ENCODE measurements at regions not wholly inside any gene's neighbourhood (a gene's known extent, or its start where the extent isn't known, plus 50 kb on each side); places are given as distances from the start of the nearest gene placed in this dataset.
"Not testable (repeated sequence)": the region's sequence is repeated elsewhere in the genome, so short reads cannot be mapped to it uniquely, and the experiment has no call there.

DNA sequence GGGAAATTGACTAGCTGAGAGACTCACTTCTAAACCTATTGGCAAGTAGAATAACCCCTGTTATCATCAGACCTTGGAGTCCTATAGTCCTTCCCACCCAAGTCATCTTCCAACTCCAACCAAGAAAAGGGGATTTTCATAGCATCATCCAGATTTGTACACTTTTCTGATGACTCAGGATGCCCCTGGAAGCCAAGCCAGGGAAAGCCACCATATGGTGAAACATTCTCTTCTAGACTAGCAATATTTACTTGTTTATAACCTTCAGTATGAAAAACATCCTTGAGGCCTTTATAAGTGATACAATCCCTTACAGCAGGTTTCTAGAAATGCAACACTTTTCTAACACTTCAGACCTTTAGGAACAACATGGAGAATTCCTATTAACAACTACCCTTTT, 618.8 kb upstream of the CDH11 start:
- in situ Hi-C loops (cut with HindIII; ENCODE audit: low sequenced_read_pairs): no loop called here
- DNase-seq (ENCODE audit: low read depth, low spot score): no peak
- H3K4me3 ChIP-seq (ENCODE audit: low read depth, low read length): no peak overlapping the region
- TF ChIP-seq, protein P1, sequence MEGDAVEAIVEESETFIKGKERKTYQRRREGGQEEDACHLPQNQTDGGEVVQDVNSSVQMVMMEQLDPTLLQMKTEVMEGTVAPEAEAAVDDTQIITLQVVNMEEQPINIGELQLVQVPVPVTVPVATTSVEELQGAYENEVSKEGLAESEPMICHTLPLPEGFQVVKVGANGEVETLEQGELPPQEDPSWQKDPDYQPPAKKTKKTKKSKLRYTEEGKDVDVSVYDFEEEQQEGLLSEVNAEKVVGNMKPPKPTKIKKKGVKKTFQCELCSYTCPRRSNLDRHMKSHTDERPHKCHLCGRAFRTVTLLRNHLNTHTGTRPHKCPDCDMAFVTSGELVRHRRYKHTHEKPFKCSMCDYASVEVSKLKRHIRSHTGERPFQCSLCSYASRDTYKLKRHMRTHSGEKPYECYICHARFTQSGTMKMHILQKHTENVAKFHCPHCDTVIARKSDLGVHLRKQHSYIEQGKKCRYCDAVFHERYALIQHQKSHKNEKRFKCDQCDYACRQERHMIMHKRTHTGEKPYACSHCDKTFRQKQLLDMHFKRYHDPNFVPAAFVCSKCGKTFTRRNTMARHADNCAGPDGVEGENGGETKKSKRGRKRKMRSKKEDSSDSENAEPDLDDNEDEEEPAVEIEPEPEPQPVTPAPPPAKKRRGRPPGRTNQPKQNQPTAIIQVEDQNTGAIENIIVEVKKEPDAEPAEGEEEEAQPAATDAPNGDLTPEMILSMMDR (IDR thresholded peaks at IDR 0.05; ENCODE audit: low read depth, low read length): no peak

DNA sequence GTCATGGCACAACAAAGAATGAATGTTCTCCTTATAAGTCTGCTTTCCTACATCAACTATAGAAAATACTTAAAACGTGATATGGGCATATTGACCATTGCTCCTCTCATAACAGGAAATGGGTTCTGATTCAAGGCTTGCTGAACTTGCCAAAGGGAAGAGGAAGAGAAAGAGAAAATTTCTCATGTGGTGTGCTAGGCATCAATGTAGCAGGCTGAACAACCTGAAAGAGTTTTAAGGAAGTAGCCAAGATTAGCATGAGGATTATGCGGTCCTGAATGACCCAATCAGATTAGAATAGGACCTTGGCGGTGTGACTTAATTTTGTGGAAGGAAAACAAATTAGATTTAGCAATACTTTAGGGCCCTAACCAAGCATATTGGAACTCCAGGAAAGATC, 617.7 kb upstream of the CDH11 start:
- in situ Hi-C loops (cut with HindIII; ENCODE audit: low sequenced_read_pairs): no loop called here
- no peak overlapping the region for H3K4me3 ChIP-seq (ENCODE audit: low read depth, low read length)
- TF ChIP-seq, protein P1 (IDR thresholded peaks at IDR 0.05; ENCODE audit: low read depth, low read length): no peak
- DNase-seq (ENCODE audit: low read depth, low spot score): no peak

DNA sequence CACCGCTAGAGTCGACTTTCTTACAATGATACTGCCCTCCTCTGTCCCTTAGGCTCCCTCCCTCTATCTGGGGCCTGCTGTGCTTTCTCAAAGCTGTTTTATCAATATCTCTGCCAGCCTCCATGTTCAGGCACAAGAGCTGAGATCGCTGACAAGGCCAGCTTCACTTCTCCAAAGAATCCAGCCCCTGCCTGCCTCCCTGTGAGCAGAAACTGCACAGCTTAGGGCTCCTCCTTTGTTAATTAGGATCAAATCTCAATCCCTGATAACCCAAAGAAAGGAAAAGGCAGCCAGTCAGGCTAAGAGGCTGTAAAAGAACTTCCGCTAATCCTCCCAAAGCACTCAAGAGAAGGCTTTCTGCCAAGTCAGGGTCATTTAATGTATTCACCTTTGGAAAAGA, 616.0 kb upstream of the CDH11 start:
- DNase-seq (ENCODE audit: low read depth, low spot score): no peak
- no peak overlapping the region for H3K4me3 ChIP-seq (ENCODE audit: low read depth, low read length)
- in situ Hi-C loops (cut with HindIII; ENCODE audit: low sequenced_read_pairs): no loop called here
- TF ChIP-seq, protein P1 (IDR thresholded peaks at IDR 0.05; ENCODE audit: low read depth, low read length): no peak

DNA sequence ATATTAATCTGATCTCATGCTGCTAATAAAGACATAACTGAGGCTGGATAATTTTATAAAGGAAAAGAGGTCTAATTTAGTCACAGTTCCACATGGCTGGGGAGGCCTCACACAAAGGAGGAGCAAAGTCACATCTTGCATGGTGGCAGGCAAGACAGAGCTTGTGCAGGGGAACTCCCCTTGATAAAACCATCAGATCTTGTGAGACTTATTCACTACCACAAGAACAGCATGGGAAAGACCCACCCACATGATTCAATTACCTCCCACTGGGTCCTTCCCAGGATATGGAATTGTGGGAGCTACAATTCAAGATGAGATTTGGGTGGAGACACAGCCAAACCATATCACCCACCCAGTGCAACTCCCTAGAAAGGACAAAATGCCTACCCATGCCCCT, 613.8 kb upstream of the CDH11 start:
- DNase-seq (ENCODE audit: low read depth, low spot score); H3K4me3 ChIP-seq (ENCODE audit: low read depth, low read length); in situ Hi-C loops (cut with HindIII; ENCODE audit: low sequenced_read_pairs): not testable (repeated sequence)

DNA sequence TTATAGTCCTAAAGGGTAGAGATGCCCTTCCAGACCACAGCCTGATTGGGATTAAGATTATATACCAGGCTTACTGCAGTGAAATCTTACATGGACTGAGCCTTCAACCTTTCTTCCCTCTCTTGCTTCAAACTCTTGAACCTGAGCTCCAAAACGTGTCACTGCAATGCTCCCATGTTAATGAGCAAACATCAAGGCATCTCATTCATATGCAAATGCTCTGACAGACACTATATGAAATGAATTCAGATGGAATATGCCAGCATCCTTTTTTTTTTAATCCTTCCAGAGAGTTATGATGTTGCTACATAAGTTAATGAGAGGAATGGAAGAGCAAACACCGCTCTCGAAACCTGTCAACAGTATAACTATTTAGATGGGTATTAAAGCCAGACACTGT, 611.9 kb upstream of the CDH11 start:
- TF ChIP-seq, protein P1 (IDR thresholded peaks at IDR 0.05; ENCODE audit: low read depth, low read length): no peak
- H3K4me3 ChIP-seq (ENCODE audit: low read depth, low read length): no peak overlapping the region
- no peak for DNase-seq (ENCODE audit: low read depth, low spot score)
- in situ Hi-C loops (cut with HindIII; ENCODE audit: low sequenced_read_pairs): no loop called here

DNA sequence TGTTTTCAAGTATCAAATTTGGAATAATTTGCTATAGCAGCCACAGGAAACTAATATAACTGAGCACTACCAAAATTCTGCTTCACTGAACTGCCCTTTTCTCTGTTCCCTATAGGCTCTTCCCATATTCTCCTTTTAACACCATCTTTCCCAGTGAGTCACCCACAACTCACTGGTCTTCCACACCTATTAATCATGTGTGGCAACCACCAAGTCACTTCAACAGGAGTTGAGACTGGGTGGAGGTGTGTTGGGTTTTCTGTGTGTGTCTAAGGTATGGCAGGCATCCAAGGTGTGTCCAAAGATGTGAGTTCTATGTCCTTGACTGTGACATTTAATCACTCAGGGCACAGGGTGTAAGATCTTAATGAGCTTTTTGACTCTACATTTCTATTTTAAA, 610.0 kb upstream of the CDH11 start:
- TF ChIP-seq, protein P1 (IDR thresholded peaks at IDR 0.05; ENCODE audit: low read depth, low read length): no peak
- no peak overlapping the region for H3K4me3 ChIP-seq (ENCODE audit: low read depth, low read length)
- DNase-seq (ENCODE audit: low read depth, low spot score): no peak
- in situ Hi-C loops (cut with HindIII; ENCODE audit: low sequenced_read_pairs): no loop called here

DNA sequence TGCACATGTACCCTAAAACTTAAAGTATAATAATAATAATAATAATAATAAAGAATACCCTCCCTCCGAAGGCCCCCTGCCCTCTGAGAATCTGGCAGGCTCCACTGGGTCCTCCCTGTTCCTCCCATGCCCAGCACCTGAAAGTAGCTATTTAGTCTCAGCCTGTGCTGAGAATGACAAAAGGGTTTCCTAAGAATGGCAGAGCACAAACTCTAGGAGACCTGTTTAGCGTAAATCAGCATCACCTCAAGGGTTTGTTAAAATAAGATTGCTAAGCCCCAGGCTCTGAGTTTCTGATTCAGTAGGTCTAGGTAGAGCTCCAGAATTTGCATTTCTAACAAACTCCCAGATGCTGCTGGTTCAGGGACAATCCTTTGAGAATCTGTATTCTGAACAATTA, 606.8 kb upstream of the CDH11 start:
- in situ Hi-C loops (cut with HindIII; ENCODE audit: low sequenced_read_pairs): no loop called here
- no peak overlapping the region for H3K4me3 ChIP-seq (ENCODE audit: low read depth, low read length)
- no peak for DNase-seq (ENCODE audit: low read depth, low spot score)
- TF ChIP-seq, protein P1 (IDR thresholded peaks at IDR 0.05; ENCODE audit: low read depth, low read length): no peak
